Tibial artery (tissue), 4 donors: ENCODE measurements at regions not wholly inside any gene's neighbourhood (a gene's known extent, or its start where the extent isn't known, plus 50 kb on each side); places are given as distances from the start of the nearest gene placed in this dataset.

Experiments
- DNase-seq, 2 donors: peaks; one replicate each; pipeline ENCODE4 v3.0.0-alpha.2; 2019
- H3K27ac ChIP-seq, 2 donors: fragments of 200-600 bp; sonication (generic) in 1 of 2; 1 replicate in 1 of 2; 2 replicates in 1 of 2; pipeline ENCODE4 v1.5.1; 2018 to 2019; ENCODE audit warnings: mild to moderate bottlenecking in 1 of 2
- H3K27me3 ChIP-seq, 2 donors: fragments of 200-600 bp; sonication (generic) in 1 of 2; one replicate each; pipeline versions ENCODE4 v1.5.1 to v1.6.0; 2016 to 2019
- H3K36me3 ChIP-seq, 3 donors: fragments of 200-600 bp; sonication (generic) in 2 of 3; one replicate each; pipeline ENCODE4 v1.5.1; 2016 to 2019; ENCODE audit warnings: mild to moderate bottlenecking in 2 of 3
- H3K4me1 ChIP-seq, 4 donors: fragments of 200-600 bp; sonication (generic) in 2 of 4; 1 replicate in 3 of 4; 2 replicates in 1 of 4; pipeline ENCODE4 v1.5.1; 2016 to 2019
- H3K4me3 ChIP-seq, 2 donors: fragments of 200-600 bp; sonication (generic) in 1 of 2; 1 replicate in 1 of 2; 2 replicates in 1 of 2; pipeline ENCODE4 v1.5.1; 2018 to 2019; ENCODE audit warnings: mild to moderate bottlenecking in 2 of 2
- H3K9me3 ChIP-seq, 3 donors: fragments of 200-600 bp; sonication (generic) in 1 of 3; one replicate each; pipeline ENCODE4 v1.5.1; 2016 to 2019
- CTCF ChIP-seq, 2 experiments: fragments of 200-600 bp in 1 of 2; fragments of 450-650 bp in 1 of 2; IDR thresholded peaks; one replicate each; pipeline ENCODE4 v1.5.1; 2017 to 2019; ENCODE audit warnings: antibody characterized with exemption in 2 of 2, mild to moderate bottlenecking in 1 of 2, moderate library complexity in 1 of 2
- intact Hi-C: fragments of 100-400 bp; cut with DNase I; formaldehyde crosslinking; loops from one replicate; pipeline ENCODE4 v1.15.0; 2023; ENCODE audit warnings: low total_unique reads

GRCh38 chr9:81227507-81228245 lies 461.7 kb downstream of the TLE1 start:
- Histone ChIP-seq H3K4me3 (no peak overlapping the region), H3K27ac (no peak overlapping the region), H3K9me3 (no peaks in the 10 kb centered on the region), H3K4me1 (no peaks in the 10 kb centered on the region), H3K27me3 (no peaks in the 10 kb centered on the region), H3K36me3 (no peaks in the 10 kb centered on the region)
- no peak for TF ChIP-seq CTCF (IDR thresholded peaks at IDR 0.05)
- intact Hi-C loops = no loop called here
- DNase-seq = no peak

GRCh38 chr9:81225596-81225995 lies 463.8 kb downstream of the TLE1 start:
- H3K36me3 ChIP-seq = no peaks in the 10 kb centered on the region
- H3K27ac ChIP-seq = no peak overlapping the region
- intact Hi-C loops = no loop called here
- no peaks in the 10 kb centered on the region for H3K27me3 ChIP-seq
- DNase-seq = no peak
- no peak for TF ChIP-seq CTCF (IDR thresholded peaks at IDR 0.05)
- H3K4me3 ChIP-seq = no peak overlapping the region
- H3K9me3 ChIP-seq = no peaks in the 10 kb centered on the region
- H3K4me1 ChIP-seq = no peaks in the 10 kb centered on the region

DNA sequence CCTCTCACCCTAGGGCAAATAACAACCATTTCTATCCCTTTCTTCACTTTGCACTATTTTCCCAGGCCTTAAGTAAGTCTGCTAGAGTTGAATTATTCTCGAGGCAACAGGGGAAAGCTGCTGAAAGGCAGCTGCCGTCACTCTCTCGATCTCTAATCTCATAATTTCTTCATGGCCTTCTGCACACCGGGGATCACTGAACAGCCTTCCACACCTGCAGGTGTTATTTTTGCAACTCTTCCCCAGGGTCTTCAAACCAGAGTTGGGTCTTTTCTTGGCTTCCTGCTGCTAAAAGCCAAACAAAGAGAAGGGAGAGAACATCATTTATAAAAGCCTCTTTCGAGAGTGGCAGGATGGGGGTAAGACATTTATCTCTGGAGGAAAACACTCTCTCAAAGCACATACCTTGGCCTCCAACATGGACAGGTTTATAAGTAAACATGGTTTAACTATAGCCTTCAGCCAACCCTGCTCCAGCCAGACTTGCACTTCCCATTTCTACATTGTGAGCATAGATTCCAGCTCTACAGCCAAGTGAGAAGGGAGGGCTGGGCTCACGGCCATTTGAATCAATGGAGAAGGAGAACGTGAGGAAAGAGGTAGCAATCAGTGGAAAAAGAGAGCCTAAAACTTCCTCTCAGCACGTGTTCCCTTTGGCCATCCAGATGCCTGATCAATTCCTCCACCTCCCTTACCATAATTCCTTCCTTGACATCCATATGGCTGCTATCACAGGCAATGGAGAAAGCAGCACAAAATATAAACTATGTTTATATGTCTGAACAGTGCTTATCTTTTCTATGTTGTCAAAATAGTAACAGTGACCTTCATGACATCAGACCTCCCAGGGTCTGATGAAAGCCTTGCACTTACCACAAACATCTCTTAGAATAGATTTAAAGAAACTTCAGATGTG lies 464.9 kb downstream of the TLE1 start:
- Histone ChIP-seq H3K4me1 (no peaks in the 10 kb centered on the region), H3K9me3 (no peaks in the 10 kb centered on the region), H3K36me3 (no peaks in the 10 kb centered on the region), H3K27ac (no peak overlapping the region), H3K4me3 (no peak overlapping the region), H3K27me3 (no peaks in the 10 kb centered on the region)
- no peak for TF ChIP-seq CTCF (IDR thresholded peaks at IDR 0.05)
- DNase-seq = no peak
- intact Hi-C loops = no loop called here

GRCh38 chr9:81214975-81215374 lies 474.4 kb downstream of the TLE1 start:
- H3K4me1 ChIP-seq = no peaks in the 10 kb centered on the region
- no peak overlapping the region for H3K27ac ChIP-seq
- H3K36me3 ChIP-seq = no peaks in the 10 kb centered on the region
- H3K27me3 ChIP-seq = no peaks in the 10 kb centered on the region
- H3K4me3 ChIP-seq = no peak overlapping the region
- intact Hi-C loops = no loop called here
- no peak for TF ChIP-seq CTCF (IDR thresholded peaks at IDR 0.05)
- no peak for DNase-seq
- no peaks in the 10 kb centered on the region for H3K9me3 ChIP-seq

DNA sequence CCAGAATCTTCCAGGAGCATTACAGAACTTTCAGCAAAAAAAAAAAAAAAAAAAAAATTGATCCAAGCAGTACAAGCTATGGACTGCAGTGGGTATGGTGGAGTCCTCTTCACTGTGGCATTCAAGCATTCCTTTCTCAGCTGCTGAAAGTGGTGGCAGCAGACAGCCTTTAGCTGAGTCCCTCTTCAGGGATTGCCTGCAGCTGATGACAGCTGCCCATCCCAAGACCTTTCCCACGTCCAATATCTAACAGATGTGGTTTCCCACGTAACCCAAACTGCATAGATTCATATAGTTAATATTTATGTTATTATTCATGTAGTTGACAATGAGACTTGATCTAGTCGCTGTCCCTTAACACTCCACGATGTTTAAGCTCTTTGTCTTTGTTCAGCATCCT lies 475.9 kb downstream of the TLE1 start:
- H3K27ac ChIP-seq = no peak overlapping the region
- no peaks in the 10 kb centered on the region for H3K27me3 ChIP-seq
- no peak for TF ChIP-seq CTCF (IDR thresholded peaks at IDR 0.05)
- H3K9me3 ChIP-seq = no peaks in the 10 kb centered on the region
- no peaks in the 10 kb centered on the region for H3K4me1 ChIP-seq
- intact Hi-C loops = no loop called here
- H3K4me3 ChIP-seq = no peak overlapping the region
- no peaks in the 10 kb centered on the region for H3K36me3 ChIP-seq
- no peak for DNase-seq
